Ishikawa (cell line): ENCODE measurements at regions not wholly inside any gene's neighbourhood (a gene's known extent, or its start where the extent isn't known, plus 50 kb on each side); places are given as distances from the start of the nearest gene placed in this dataset.

Source experiments
- MAX ChIP-seq: IDR thresholded peaks from 2 replicates; pipeline ENCODE4 v1.6.1; 2012
- TF ChIP-seq, protein P1 (sequence below): IDR thresholded peaks from 2 replicates; pipeline ENCODE4 v1.6.1; 2012

DNA sequence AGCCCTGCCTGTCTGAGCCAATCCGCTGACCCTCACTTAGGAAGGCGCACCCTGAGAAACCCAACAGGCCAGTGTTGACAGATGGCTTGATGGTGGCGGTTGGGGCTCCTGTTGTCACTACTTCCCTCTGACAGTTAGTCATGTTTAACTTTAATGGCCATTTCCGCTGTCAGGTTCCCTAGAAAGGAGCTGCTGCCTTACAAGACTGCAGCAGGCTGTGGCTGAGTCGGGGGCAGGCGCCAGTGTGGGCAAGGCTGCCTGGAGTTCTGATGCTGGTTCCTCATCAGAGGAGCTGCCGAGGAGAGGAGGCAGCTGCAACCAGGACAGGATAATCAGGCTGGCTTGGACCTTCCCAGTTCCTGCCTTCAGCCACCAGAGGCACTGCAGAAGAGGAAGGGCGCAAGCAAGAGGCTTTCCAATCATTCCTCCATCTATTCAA, 223.2 kb upstream of the DYNLRB2 start:
- TF ChIP-seq, protein P1, sequence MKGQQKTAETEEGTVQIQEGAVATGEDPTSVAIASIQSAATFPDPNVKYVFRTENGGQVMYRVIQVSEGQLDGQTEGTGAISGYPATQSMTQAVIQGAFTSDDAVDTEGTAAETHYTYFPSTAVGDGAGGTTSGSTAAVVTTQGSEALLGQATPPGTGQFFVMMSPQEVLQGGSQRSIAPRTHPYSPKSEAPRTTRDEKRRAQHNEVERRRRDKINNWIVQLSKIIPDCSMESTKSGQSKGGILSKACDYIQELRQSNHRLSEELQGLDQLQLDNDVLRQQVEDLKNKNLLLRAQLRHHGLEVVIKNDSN = no peak
- no peak for TF ChIP-seq MAX
